Stomach (tissue), 8 donors: ENCODE measurements at regions not wholly inside any gene's neighbourhood (a gene's known extent, or its start where the extent isn't known, plus 50 kb on each side); places are given as distances from the start of the nearest gene placed in this dataset.

Experiments
- DNase-seq, 2 donors: peaks; one replicate each; pipeline versions ENCODE4 v3.0.0 to v3.0.0-alpha.2; 2013 to 2019
- H3K27ac ChIP-seq, 5 donors: fragments of 200-600 bp in 4 of 5; sonication (generic) in 4 of 5; one replicate each; pipeline ENCODE4 v1.5.1; 2013 to 2019; ENCODE audit warnings: mild to moderate bottlenecking in 1 of 5, moderate library complexity in 1 of 5
- H3K27me3 ChIP-seq, 3 donors: fragments of 200-600 bp; sonication (generic); one replicate each; pipeline ENCODE4 v1.5.1; 2017 to 2019; ENCODE audit warnings: mixed run types in 1 of 3
- H3K36me3 ChIP-seq, 4 donors: fragments of 200-600 bp; sonication (generic); 1 replicate in 3 of 4; 2 replicates in 1 of 4; pipeline ENCODE4 v1.5.1; 2016 to 2019
- H3K4me1 ChIP-seq, 4 donors: fragments of 200-600 bp; sonication (generic); one replicate each; pipeline ENCODE4 v1.5.1; 2016 to 2019
- H3K4me3 ChIP-seq, 4 donors: fragments of 200-600 bp; sonication (generic) in 3 of 4; one replicate each; pipeline ENCODE4 v1.5.1; 2016 to 2019; ENCODE audit warnings: mild to moderate bottlenecking in 1 of 4
- H3K9me3 ChIP-seq, 4 donors: fragments of 200-600 bp; sonication (generic); one replicate each; pipeline ENCODE4 v1.5.1; 2016 to 2019
- EP300 ChIP-seq: sonication (generic); formaldehyde crosslinking; IDR thresholded peaks from one replicate; pipeline ENCODE4 v1.6.1; 2017; ENCODE audit warnings: antibody characterized with exemption
- POLR2A ChIP-seq, 4 donors: fragments of 450-650 bp; IDR thresholded peaks; one replicate each; pipeline ENCODE4 v1.6.1; 2016; ENCODE audit warnings: antibody characterized with exemption in 4 of 4, control low read depth in 2 of 4, mild to moderate bottlenecking in 1 of 4, moderate library complexity in 1 of 4
- POLR2AphosphoS5 ChIP-seq, 3 donors: sonication (generic); formaldehyde crosslinking; IDR thresholded peaks; one replicate each; pipeline ENCODE4 v1.6.1; 2016; ENCODE audit warnings: antibody characterized with exemption in 3 of 3
- WGBS, 5 donors: extraction: QIAGEN DNeasy Blood & Tissue Kit in 3 of 5; methylation state at CpG; one replicate each; pipeline versions ENCODE4 v1.1.5 to v1.1.7; 2013 to 2018; 5-methylcytosine and 5-hydroxymethylcytosine counted together
- intact Hi-C: fragments of 100-400 bp; cut with DNase I; formaldehyde crosslinking; loops from one replicate; pipeline ENCODE4 v1.15.1; 2023; ENCODE audit warnings: low total_unique reads
- TF ChIP-seq, protein P1 (sequence below), 7 experiments: fragments of 450-650 bp in 4 of 7; fragments of 200-600 bp in 3 of 7; sonication (generic) in 3 of 7; IDR thresholded peaks; one replicate each; pipeline ENCODE4 v1.5.1; 2016 to 2019; ENCODE audit warnings: antibody characterized with exemption in 7 of 7, control low read depth in 2 of 7, mild to moderate bottlenecking in 1 of 7
- donor health status: healthy with polysubstance abuse.
- donor health status: Bipolar disorder and iron deficiency.
- donor health status: healthy.

DNA sequence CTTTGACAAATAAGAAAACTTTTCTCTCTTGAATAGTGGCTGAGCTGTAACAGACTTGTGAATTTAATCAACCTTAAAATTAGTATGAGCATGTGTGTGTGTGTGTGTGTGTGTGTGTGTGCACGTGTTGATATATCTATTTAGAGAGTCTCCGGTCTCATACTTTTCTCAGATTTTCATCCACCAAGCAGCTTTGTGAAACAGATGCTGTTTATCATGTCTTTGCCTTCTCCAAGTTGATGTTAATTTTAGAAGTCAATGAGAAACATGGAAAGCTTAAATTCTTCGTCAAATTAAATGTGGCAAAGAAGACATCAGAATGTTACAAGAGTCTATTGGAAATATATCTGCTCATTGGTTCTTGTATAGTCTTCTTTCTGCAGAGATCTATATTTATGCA lies 839.2 kb upstream of the CELF2 start:
- H3K4me3 ChIP-seq, result no peak overlapping the region
- H3K4me1 ChIP-seq, result no peaks in the 10 kb centered on the region
- WGBS, 5 donors, result 68 to 80% (median 71%) methylated on average over 3 of the region's 3 CpGs
- no peaks in the 10 kb centered on the region for H3K36me3 ChIP-seq
- no peak for DNase-seq
- H3K9me3 ChIP-seq, result no peaks in the 10 kb centered on the region
- TF ChIP-seq, protein P1, sequence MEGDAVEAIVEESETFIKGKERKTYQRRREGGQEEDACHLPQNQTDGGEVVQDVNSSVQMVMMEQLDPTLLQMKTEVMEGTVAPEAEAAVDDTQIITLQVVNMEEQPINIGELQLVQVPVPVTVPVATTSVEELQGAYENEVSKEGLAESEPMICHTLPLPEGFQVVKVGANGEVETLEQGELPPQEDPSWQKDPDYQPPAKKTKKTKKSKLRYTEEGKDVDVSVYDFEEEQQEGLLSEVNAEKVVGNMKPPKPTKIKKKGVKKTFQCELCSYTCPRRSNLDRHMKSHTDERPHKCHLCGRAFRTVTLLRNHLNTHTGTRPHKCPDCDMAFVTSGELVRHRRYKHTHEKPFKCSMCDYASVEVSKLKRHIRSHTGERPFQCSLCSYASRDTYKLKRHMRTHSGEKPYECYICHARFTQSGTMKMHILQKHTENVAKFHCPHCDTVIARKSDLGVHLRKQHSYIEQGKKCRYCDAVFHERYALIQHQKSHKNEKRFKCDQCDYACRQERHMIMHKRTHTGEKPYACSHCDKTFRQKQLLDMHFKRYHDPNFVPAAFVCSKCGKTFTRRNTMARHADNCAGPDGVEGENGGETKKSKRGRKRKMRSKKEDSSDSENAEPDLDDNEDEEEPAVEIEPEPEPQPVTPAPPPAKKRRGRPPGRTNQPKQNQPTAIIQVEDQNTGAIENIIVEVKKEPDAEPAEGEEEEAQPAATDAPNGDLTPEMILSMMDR (IDR thresholded peaks at IDR 0.05), result no peak
- no peak for TF ChIP-seq POLR2AphosphoS5 (IDR thresholded peaks at IDR 0.05)
- TF ChIP-seq EP300, result no peak
- no peak for TF ChIP-seq POLR2A (IDR thresholded peaks at IDR 0.05)
- intact Hi-C loops, result no loop called here
- no peak overlapping the region for H3K27ac ChIP-seq
- no peaks in the 10 kb centered on the region for H3K27me3 ChIP-seq

DNA sequence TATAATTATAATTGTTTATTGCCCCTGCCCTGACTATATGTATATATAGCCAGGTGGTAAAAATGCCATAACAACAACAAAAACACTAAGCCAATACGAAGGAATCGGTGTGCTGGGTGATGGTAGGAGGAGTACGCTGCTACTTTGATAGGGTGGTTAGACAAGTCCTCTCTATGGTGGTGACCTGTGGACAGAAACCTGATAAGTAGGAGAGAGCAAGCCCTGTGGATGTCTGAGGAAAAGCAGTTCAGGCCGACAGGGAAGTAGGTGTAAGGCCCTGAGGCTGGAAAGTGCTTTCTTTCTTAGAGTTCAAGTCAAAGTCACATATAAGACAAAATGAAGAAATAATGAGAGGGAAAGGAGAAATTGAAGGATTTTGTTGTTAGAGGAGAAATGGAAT lies 823.8 kb upstream of the CELF2 start:
- DNase-seq, result no peak
- intact Hi-C loops, result no loop called here
- H3K9me3 ChIP-seq, result no peaks in the 10 kb centered on the region
- H3K4me3 ChIP-seq, result no peak overlapping the region
- no peak overlapping the region for H3K27ac ChIP-seq
- TF ChIP-seq POLR2AphosphoS5 (IDR thresholded peaks at IDR 0.05) (no peak), EP300 (no peak), POLR2A (IDR thresholded peaks at IDR 0.05) (no peak)
- TF ChIP-seq, protein P1 (IDR thresholded peaks at IDR 0.05), result no peak
- no peaks in the 10 kb centered on the region for H3K36me3 ChIP-seq
- H3K4me1 ChIP-seq, result no peaks in the 10 kb centered on the region
- H3K27me3 ChIP-seq, result no peaks in the 10 kb centered on the region
- 74 to 85% (median 83%) methylated on average over 4 of the region's 4 CpGs for WGBS, 5 donors

DNA sequence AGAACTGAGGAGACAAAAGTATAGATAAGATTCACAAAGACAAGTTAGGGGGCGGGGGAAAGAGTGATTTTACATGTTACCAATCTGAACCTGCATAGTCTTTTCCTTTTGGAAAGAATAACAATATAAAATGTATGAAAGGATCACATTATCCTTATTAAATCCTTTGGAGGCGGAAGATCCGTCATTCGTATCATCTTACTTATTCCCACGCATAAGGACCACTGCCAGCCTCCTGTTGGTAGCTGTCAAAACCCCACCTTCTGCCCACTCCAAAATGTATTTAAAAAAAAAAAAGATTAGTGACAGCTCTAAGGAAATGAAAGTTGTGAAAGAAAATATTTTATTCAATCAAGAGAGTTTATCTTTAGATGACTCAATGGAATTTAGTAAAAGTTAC lies 821.0 kb upstream of the CELF2 start:
- TF ChIP-seq, protein P1 (IDR thresholded peaks at IDR 0.05), result no peak
- TF ChIP-seq POLR2A (IDR thresholded peaks at IDR 0.05), result no peak
- TF ChIP-seq POLR2AphosphoS5 (IDR thresholded peaks at IDR 0.05), result no peak
- no peak for TF ChIP-seq EP300
- Histone ChIP-seq H3K27ac (no peak overlapping the region), H3K27me3 (no peaks in the 10 kb centered on the region), H3K36me3 (no peaks in the 10 kb centered on the region), H3K4me3 (no peak overlapping the region), H3K9me3 (no peaks in the 10 kb centered on the region), H3K4me1 (no peaks in the 10 kb centered on the region)
- intact Hi-C loops, result no loop called here
- WGBS, 5 donors, result 80 to 89% (median 88%) methylated on average over 5 of the region's 5 CpGs
- no peak for DNase-seq

DNA sequence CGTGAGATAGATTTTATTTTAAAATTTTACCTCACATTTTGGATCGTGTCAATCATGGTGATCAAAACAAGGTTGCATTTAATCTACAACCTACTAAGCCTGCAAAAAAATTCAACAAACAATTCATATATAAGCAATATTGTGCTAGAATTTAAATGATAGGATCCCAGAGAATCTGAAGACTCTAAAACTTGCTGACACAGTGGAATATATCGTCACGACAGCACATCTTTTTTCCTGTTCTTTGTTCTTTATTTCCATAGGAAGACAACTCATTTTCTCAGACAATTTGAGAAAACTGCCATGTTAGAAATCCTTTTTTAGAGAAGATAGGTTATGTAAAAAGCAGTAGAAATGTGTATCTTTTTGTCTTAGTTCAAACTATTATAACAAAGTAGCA lies 820.2 kb upstream of the CELF2 start:
- 83 to 93% (median 91%) methylated on average over 4 of the region's 4 CpGs for WGBS, 5 donors
- H3K4me1 ChIP-seq, result no peaks in the 10 kb centered on the region
- intact Hi-C loops, result no loop called here
- H3K4me3 ChIP-seq, result no peak overlapping the region
- H3K9me3 ChIP-seq, result peaks cover 0 to under 1% (median 0%) of the 10 kb centered on the region in 4 donors
- no peaks in the 10 kb centered on the region for H3K36me3 ChIP-seq
- H3K27me3 ChIP-seq, result no peaks in the 10 kb centered on the region
- DNase-seq, result no peak
- TF ChIP-seq POLR2A (IDR thresholded peaks at IDR 0.05), result no peak
- TF ChIP-seq, protein P1 (IDR thresholded peaks at IDR 0.05), result no peak
- no peak for TF ChIP-seq EP300
- no peak for TF ChIP-seq POLR2AphosphoS5 (IDR thresholded peaks at IDR 0.05)
- H3K27ac ChIP-seq, result no peak overlapping the region
